Liver (tissue), 7 donors: ENCODE measurements at regions not wholly inside any gene's neighbourhood (a gene's known extent, or its start where the extent isn't known, plus 50 kb on each side); places are given as distances from the start of the nearest gene placed in this dataset.

ENCODE experiments used
- DNase-seq: peaks from one replicate; pipeline ENCODE4 v3.0.0-alpha.2; 2017; ENCODE audit warnings: low spot score
- H3K27ac ChIP-seq, 2 donors: one replicate each; pipeline ENCODE4 v1.7.0; 2013; ENCODE audit warnings: inconsistent platforms in 2 of 2, low read length in 2 of 2, control low read depth in 1 of 2, low read depth in 1 of 2, mild to moderate bottlenecking in 1 of 2
- H3K27me3 ChIP-seq, 4 donors: one replicate each; pipeline versions ENCODE4 v1.6.1 to v1.7.0; 2013; ENCODE audit warnings: low read length in 3 of 4, inconsistent platforms in 1 of 4, mild to moderate bottlenecking in 1 of 4, moderate library complexity in 1 of 4; ENCODE audit not compliant: control insufficient read depth in 4 of 4, insufficient read depth in 4 of 4
- H3K36me3 ChIP-seq, 4 donors: one replicate each; pipeline versions ENCODE4 v1.6.1 to v1.7.0; 2013; ENCODE audit warnings: low read length in 3 of 4, mild to moderate bottlenecking in 3 of 4, low read depth in 1 of 4, moderate library complexity in 1 of 4; ENCODE audit not compliant: control insufficient read depth in 4 of 4, insufficient read depth in 3 of 4
- H3K4me1 ChIP-seq, 4 donors: one replicate each; pipeline versions ENCODE4 v1.6.1 to v1.7.0; 2013; ENCODE audit warnings: low read length in 3 of 4, mild to moderate bottlenecking in 3 of 4, moderate library complexity in 1 of 4; ENCODE audit not compliant: control insufficient read depth in 4 of 4, insufficient read depth in 4 of 4
- H3K4me3 ChIP-seq, 3 donors: one replicate each; pipeline versions ENCODE4 v1.6.1 to v1.7.0; 2013; ENCODE audit warnings: low read length in 3 of 3, control low read depth in 1 of 3, low read depth in 1 of 3, mild to moderate bottlenecking in 1 of 3
- H3K9ac ChIP-seq, 2 donors: one replicate each; pipeline ENCODE4 v1.7.0; 2013; ENCODE audit warnings: low read length in 2 of 2, mild to moderate bottlenecking in 2 of 2, moderate library complexity in 2 of 2, control low read depth in 1 of 2, low read depth in 1 of 2
- H3K9me3 ChIP-seq, 4 donors: one replicate each; pipeline versions ENCODE4 v1.6.1 to v1.7.0; 2013; ENCODE audit warnings: low read length in 3 of 4; ENCODE audit not compliant: control insufficient read depth in 4 of 4
- EGR1 ChIP-seq, 2 donors: IDR thresholded peaks; 2 replicates each; pipeline ENCODE4 v1.6.1; 2016 to 2018; ENCODE audit warnings: antibody characterized with exemption in 2 of 2, low read depth in 2 of 2
- GABPA ChIP-seq, 2 donors: IDR thresholded peaks in 1 of 2; conservative IDR thresholded peaks in 1 of 2; 2 replicates each; pipeline ENCODE4 v1.6.1; 2016; ENCODE audit warnings: antibody characterized with exemption in 2 of 2, mild to moderate bottlenecking in 1 of 2, moderate library complexity in 1 of 2
- JUND ChIP-seq, 2 donors: IDR thresholded peaks; 2 replicates each; pipeline ENCODE4 v1.6.1; 2016; ENCODE audit warnings: antibody characterized with exemption in 2 of 2
- REST ChIP-seq: IDR thresholded peaks from 2 replicates; pipeline ENCODE4 v1.6.1; 2016; ENCODE audit warnings: antibody characterized with exemption, mild to moderate bottlenecking
- SP1 ChIP-seq: IDR thresholded peaks from 2 replicates; pipeline ENCODE4 v1.6.1; 2018; ENCODE audit warnings: antibody characterized with exemption, mild to moderate bottlenecking
- YY1 ChIP-seq: IDR thresholded peaks from 2 replicates; pipeline ENCODE4 v1.6.1; 2016; ENCODE audit warnings: antibody characterized with exemption, mild to moderate bottlenecking
- WGBS: extraction: QIAGEN DNeasy Blood & Tissue Kit; methylation state at CpG from one replicate; pipeline ENCODE4 v1.1.7; 2013; 5-methylcytosine and 5-hydroxymethylcytosine counted together
- TF ChIP-seq, protein P1 (sequence below): IDR thresholded peaks from 2 replicates; pipeline ENCODE4 v1.6.1; 2016; ENCODE audit warnings: antibody characterized with exemption
- TF ChIP-seq, protein P2 (sequence below): IDR thresholded peaks from 2 replicates; pipeline ENCODE4 v1.6.1; 2016; ENCODE audit warnings: antibody characterized with exemption
- donor health status: healthy.
- donor health status: healthy.
- donor health status: healthy.
- donor health status: healthy.

DNA sequence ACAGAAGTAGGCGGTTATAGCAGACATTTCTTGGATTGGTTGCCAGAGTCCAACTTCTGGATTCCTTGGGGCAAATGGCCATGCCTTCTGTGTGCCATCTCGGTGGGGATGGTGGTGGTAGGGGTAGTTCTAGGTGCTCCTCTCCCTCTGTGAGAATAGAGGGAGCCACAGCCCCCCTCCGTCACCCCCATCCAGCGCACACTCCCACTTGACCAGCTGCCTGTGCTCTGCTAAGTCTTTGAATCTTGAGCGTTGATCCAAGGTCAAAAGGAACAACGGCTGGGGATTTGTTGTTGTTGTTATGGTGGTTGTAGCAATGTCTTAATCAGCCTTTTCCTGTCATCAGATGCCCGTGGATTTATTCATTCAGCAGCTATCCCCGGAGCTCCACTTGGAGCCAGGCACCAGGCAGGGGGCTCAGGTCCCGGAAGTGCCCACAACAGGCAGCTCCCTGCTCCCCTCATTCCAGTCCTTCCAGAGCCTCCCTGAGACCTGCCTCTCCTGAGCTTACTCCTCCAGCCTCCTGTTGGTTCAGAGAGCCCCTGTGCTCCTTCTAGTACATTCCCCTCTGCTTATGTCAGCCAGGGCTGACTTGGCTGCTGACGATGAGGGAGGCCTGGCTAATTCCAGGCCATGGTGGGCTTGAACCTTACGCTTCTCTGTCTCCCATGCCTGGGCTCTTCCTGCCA, 146.6 kb upstream of the WNT4 start (continued):
- no peak for TF ChIP-seq REST

DNA sequence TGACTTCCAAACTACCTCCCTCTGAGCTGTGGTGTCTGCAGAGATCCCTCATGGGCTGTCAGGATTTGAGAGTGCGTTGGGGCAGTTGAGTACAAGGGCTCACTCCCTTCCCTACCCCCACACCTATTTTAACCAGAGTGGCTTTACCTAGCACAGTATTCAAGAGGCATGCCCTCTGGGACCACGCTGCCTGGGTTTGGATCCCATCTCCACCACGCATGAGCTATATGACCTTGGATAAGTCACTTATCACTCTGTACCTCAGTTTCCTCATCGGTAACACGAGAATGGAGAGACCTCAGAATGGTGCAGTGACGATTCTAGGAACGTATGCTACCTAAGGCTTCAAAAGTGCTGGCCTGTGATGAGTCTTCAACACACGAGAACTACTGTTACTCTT, 147.3 kb upstream of the WNT4 start:
- TF ChIP-seq EGR1 (IDR thresholded peaks at IDR 0.05; ENCODE audit: low read depth in 2 of 2) = no peak
- no peak for TF ChIP-seq YY1
- TF ChIP-seq, protein P1, sequence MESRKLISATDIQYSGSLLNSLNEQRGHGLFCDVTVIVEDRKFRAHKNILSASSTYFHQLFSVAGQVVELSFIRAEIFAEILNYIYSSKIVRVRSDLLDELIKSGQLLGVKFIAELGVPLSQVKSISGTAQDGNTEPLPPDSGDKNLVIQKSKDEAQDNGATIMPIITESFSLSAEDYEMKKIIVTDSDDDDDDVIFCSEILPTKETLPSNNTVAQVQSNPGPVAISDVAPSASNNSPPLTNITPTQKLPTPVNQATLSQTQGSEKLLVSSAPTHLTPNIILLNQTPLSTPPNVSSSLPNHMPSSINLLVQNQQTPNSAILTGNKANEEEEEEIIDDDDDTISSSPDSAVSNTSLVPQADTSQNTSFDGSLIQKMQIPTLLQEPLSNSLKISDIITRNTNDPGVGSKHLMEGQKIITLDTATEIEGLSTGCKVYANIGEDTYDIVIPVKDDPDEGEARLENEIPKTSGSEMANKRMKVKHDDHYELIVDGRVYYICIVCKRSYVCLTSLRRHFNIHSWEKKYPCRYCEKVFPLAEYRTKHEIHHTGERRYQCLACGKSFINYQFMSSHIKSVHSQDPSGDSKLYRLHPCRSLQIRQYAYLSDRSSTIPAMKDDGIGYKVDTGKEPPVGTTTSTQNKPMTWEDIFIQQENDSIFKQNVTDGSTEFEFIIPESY = no peak
- no peak for TF ChIP-seq GABPA (IDR thresholded peaks at IDR 0.05 in 1 of 2, conservative IDR thresholded peaks at IDR 0.05 in 1 of 2)
- TF ChIP-seq, protein P2, sequence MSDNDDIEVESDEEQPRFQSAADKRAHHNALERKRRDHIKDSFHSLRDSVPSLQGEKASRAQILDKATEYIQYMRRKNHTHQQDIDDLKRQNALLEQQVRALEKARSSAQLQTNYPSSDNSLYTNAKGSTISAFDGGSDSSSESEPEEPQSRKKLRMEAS = no peak
- Histone ChIP-seq H3K27ac (no peak overlapping the region), H3K9me3 (no peaks in the 10 kb centered on the region), H3K4me3 (no peak overlapping the region), H3K27me3 (no peaks in the 10 kb centered on the region), H3K4me1 (peaks cover 0 to 2% (median 1%) of the 10 kb centered on the region in 4 donors), H3K36me3 (no peaks in the 10 kb centered on the region), H3K9ac (no peak overlapping the region)
- DNase-seq = peak; percentile 17
- 78% methylated on average over 8 of the region's 8 CpGs for WGBS

- H3K4me1 ChIP-seq = peaks cover 0 to 6% (median 5%) of the 10 kb centered on the region in 4 donors
- 89% methylated on average over 9 of the region's 9 CpGs for WGBS
- peak; percentile 5 for DNase-seq
- no peaks in the 10 kb centered on the region for H3K36me3 ChIP-seq
- H3K27me3 ChIP-seq = no peaks in the 10 kb centered on the region
- H3K9ac ChIP-seq = no peak overlapping the region
- H3K9me3 ChIP-seq = no peaks in the 10 kb centered on the region
- no peak overlapping the region for H3K4me3 ChIP-seq
- no peak overlapping the region for H3K27ac ChIP-seq
- no peak for TF ChIP-seq EGR1 (IDR thresholded peaks at IDR 0.05; ENCODE audit: low read depth in 2 of 2)
- TF ChIP-seq YY1 = no peak
- TF ChIP-seq REST = no peak
- TF ChIP-seq, protein P2 = no peak
- TF ChIP-seq JUND (IDR thresholded peaks at IDR 0.05) = no peak
- no peak for TF ChIP-seq SP1
Observed at GRCh38 chr1:22290611-22291010, 147.7 kb upstream of the WNT4 start.
